ENCODE measurements at regions not wholly inside any gene's neighbourhood (a gene's known extent, or its start where the extent isn't known, plus 50 kb on each side); places are given as distances from the start of the nearest gene placed in this dataset.

GRCh38 chr2:236858661-236859060 lies 227.0 kb upstream of the COPS8 start:
- no peak for FAIRE-seq

GRCh38 chr2:236859908-236860307 lies 225.8 kb upstream of the COPS8 start:
- FAIRE-seq = no peak

- FAIRE-seq = no peak
These were observed 224.4 kb upstream of the COPS8 start for GRCh38 chr2:236861196-236861875.

- no peak for FAIRE-seq
These were observed 223.7 kb upstream of the COPS8 start for GRCh38 chr2:236861944-236862343.

- FAIRE-seq = no peak
These were observed 223.2 kb upstream of the COPS8 start for GRCh38 chr2:236862526-236862925.

- no peak for FAIRE-seq
These were observed 222.5 kb upstream of the COPS8 start for GRCh38 chr2:236862961-236863728.

- FAIRE-seq = no peak
These were observed 222.0 kb upstream of the COPS8 start for GRCh38 chr2:236863729-236864126.

GRCh38 chr2:236865052-236865451 lies 220.6 kb upstream of the COPS8 start:
- no peak for FAIRE-seq

GRCh38 chr2:236866542-236867340 lies 218.9 kb upstream of the COPS8 start:
- FAIRE-seq = no peak

GRCh38 chr2:236867441-236868260 lies 218.0 kb upstream of the COPS8 start:
- FAIRE-seq = no peak

GRCh38 chr2:236870370-236870769 lies 215.3 kb upstream of the COPS8 start:
- no peak for FAIRE-seq

GRCh38 chr2:236871500-236872001 lies 214.1 kb upstream of the COPS8 start:
- no peak for FAIRE-seq

- FAIRE-seq = no peak
These were observed 213.7 kb upstream of the COPS8 start for GRCh38 chr2:236872015-236872414.

- no peak for FAIRE-seq
These were observed 212.7 kb upstream of the COPS8 start for GRCh38 chr2:236872981-236873380.

- FAIRE-seq = no peak
These were observed 212.1 kb upstream of the COPS8 start for GRCh38 chr2:236873636-236874035.

- no peak for FAIRE-seq
These were observed 210.7 kb upstream of the COPS8 start for GRCh38 chr2:236874866-236875481.

GRCh38 chr2:236875906-236876505 lies 209.7 kb upstream of the COPS8 start:
- FAIRE-seq = no peak

GRCh38 chr2:236876642-236877041 lies 209.0 kb upstream of the COPS8 start:
- FAIRE-seq = peak; percentile 99

- no peak for FAIRE-seq
These were observed 207.7 kb upstream of the COPS8 start for GRCh38 chr2:236877972-236878371.

- no peak for FAIRE-seq
These were observed 206.2 kb upstream of the COPS8 start for GRCh38 chr2:236879416-236879963.

GRCh38 chr2:236882074-236882473 lies 203.6 kb upstream of the COPS8 start:
- FAIRE-seq = no peak
